ENCODE measurements at regions not wholly inside any gene's neighbourhood (a gene's known extent, or its start where the extent isn't known, plus 50 kb on each side); places are given as distances from the start of the nearest gene placed in this dataset.
"Not testable (repeated sequence)": the region's sequence is repeated elsewhere in the genome, so short reads cannot be mapped to it uniquely, and the experiment has no call there.

- in situ Hi-C loops (cut with HindIII; ENCODE audit: low sequenced_read_pairs), result loop anchor here (10.0 kb wide), 1 partner anchor 184 kb away; no protein-coding TSS in a partner anchor
These were observed 73.3 kb upstream of the NFE2L3 start for GRCh38 chr7:26078437-26079336.

- in situ Hi-C loops (cut with HindIII; ENCODE audit: low sequenced_read_pairs), result no loop called here
These were observed 70.4 kb upstream of the NFE2L3 start for GRCh38 chr7:26081638-26082037.

- in situ Hi-C loops (cut with HindIII; ENCODE audit: low sequenced_read_pairs), result no loop called here
These were observed 68.9 kb upstream of the NFE2L3 start for GRCh38 chr7:26083113-26083512.

- in situ Hi-C loops (cut with HindIII; ENCODE audit: low sequenced_read_pairs), result no loop called here
These were observed 67.6 kb upstream of the NFE2L3 start for GRCh38 chr7:26084418-26084817.

DNA sequence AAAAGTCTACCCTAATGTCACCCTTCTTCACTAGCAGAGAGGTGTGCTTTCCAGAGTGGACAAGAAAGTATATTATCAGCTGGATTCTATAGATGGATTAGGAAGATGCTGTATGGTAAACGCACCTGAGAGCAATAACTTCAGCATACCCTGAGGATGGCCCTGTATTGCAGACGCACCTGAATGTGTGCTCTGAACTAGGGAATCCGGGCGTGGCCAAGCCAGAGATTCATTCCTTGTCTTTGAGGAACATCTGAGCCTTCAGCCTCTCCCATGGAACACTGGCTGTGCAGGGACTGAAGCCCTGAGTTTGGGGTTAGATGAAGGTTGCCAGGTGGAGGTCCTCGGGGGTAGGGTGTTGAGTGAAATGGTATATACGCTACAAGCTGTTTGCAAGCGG is 66.2 kb upstream of the NFE2L3 start:
- in situ Hi-C loops (cut with HindIII; ENCODE audit: low sequenced_read_pairs), result no loop called here

- in situ Hi-C loops (cut with HindIII; ENCODE audit: low sequenced_read_pairs), result no loop called here
These were observed 64.5 kb upstream of the NFE2L3 start for GRCh38 chr7:26087321-26088091.

DNA sequence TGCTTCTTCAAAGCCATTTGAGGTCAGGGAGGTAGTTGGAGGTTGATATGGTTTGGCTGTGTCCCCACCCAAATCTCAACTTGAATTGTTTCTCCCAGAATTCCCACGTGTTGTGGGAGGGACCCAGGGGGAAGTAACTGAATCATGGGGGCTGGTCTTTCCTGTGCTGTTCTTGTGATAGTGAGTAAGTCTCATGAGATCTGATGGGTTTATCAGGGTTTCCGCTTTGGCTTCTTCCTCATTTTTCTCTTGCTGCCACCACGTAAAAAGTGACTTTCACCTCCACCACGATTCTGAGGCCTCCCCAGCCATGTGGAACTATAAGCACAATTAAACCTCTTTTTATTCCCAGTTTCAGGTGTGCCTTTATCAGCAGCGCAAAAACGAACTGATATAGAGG is 62.5 kb upstream of the NFE2L3 start:
- in situ Hi-C loops (cut with HindIII; ENCODE audit: low sequenced_read_pairs), result not testable (repeated sequence)

- in situ Hi-C loops (cut with HindIII; ENCODE audit: low sequenced_read_pairs), result no loop called here
These were observed 61.0 kb upstream of the NFE2L3 start for GRCh38 chr7:26090927-26091519.

- in situ Hi-C loops (cut with HindIII; ENCODE audit: low sequenced_read_pairs), result no loop called here
These were observed 60.1 kb upstream of the NFE2L3 start for GRCh38 chr7:26091933-26092332.

DNA sequence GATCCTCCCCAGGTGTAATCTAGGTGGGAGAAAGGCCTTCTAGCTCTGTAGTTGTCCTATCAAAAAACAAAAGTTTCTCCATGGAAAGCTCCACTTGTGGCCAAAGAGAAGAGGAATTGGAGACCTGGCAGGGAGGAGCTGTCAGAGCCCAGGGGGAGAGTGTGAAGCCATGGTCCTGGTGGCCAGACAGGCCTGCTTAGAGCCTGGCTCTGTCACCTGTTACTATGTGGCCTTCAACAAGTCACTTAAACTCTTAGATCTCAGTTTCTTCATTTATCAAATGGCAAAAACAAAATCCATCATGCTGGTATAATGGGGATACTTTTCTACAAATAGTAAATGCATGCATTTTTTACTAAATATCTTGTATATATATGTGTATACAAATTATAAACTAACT is 59.0 kb upstream of the NFE2L3 start:
- in situ Hi-C loops (cut with HindIII; ENCODE audit: low sequenced_read_pairs), result no loop called here

GRCh38 chr7:26096136-26096535 is 55.9 kb upstream of the NFE2L3 start:
- in situ Hi-C loops (cut with HindIII; ENCODE audit: low sequenced_read_pairs), result no loop called here

- in situ Hi-C loops (cut with HindIII; ENCODE audit: low sequenced_read_pairs), result no loop called here
These were observed 53.9 kb upstream of the NFE2L3 start for GRCh38 chr7:26097837-26098668.

GRCh38 chr7:26099236-26099635 is 52.8 kb upstream of the NFE2L3 start:
- in situ Hi-C loops (cut with HindIII; ENCODE audit: low sequenced_read_pairs), result no loop called here

- in situ Hi-C loops (cut with HindIII; ENCODE audit: low sequenced_read_pairs), result no loop called here
These were observed 51.3 kb upstream of the NFE2L3 start for GRCh38 chr7:26100406-26101339.

DNA sequence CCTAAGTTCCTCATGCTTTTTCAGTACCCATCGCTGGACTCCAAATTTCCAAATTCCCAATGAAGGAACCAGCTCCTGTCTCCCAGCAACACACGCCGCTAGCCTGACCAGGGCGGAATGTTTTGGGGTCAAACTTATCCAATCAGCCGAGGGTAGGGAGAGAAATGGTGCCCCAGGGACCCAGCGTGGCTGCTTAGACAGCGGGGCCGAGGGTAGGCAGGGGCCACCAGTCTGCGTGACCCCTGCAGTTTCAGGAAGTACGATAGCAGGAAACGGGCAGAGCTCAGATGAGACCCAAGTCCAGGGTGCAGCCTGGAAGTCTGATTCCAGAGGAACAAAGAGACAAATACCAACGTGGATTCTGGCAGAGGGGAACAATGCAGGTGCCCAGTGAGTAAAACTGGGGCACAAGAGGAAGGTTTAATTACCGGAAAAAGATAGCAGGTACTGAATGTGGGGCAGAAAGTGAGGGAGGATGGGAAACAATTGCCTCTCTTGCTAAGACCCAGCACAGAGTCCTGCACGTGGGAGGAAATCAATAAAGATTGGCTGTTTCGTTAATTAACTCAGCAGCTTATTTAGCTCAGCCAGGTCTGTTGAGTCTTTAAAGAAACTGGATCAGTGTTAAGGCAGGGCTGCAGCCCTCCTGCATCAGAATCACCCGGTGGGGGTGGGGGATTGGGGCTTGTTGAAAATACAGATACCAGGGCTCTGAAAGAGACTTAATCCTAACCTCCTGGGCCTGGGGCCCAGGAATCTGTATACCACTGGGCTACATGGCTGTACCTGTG is 50.4 kb upstream of the NFE2L3 start:
- in situ Hi-C loops (cut with HindIII; ENCODE audit: low sequenced_read_pairs), result no loop called here

DNA sequence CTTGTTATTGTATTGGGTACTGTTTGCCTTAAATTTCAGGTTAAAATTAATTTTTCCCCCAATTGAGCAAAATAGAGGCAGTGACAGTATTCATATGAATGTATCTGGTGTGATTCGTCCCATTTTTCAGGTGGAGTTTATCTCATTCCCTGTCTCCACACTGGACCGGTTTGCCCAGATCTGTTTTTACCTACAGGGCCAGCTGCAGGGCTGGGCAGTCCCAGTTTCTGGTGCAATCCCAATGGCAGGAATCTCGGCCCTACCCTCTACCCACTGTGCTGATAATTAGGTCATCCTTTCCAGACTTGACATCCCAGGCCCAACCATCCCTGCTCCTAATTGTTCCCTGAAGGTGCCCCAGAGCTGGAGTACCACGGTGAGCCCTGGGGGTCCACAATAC is 49.8 kb upstream of the NFE2L3 start:
- in situ Hi-C loops (cut with HindIII; ENCODE audit: low sequenced_read_pairs), result no loop called here
